HEK293T (cell line): ENCODE measurements at regions not wholly inside any gene's neighbourhood (a gene's known extent, or its start where the extent isn't known, plus 50 kb on each side); places are given as distances from the start of the nearest gene placed in this dataset.

Experiments
- BHLHE40 ChIP-seq: fragments of 450-650 bp; IDR thresholded peaks from 2 replicates; pipeline ENCODE4 v1.6.1; 2016; ENCODE audit warnings: mild to moderate bottlenecking, moderate library complexity, borderline replicate concordance
- CTBP1 ChIP-seq: fragments of 450-650 bp; IDR thresholded peaks from 2 replicates; pipeline ENCODE4 v1.6.1; 2016; ENCODE audit warnings: borderline replicate concordance
- ELF4 ChIP-seq: fragments of 450-650 bp; IDR thresholded peaks from 2 replicates; pipeline ENCODE4 v1.6.1; 2017; ENCODE audit warnings: antibody characterized with exemption
- FOXA1 ChIP-seq: fragments of 450-650 bp; IDR thresholded peaks from 2 replicates; pipeline ENCODE4 v1.6.1; 2016; ENCODE audit warnings: mild to moderate bottlenecking
- FOXK2 ChIP-seq: fragments of 450-650 bp; IDR thresholded peaks from 2 replicates; pipeline ENCODE4 v1.6.1; 2016; ENCODE audit warnings: mild to moderate bottlenecking
- FOXM1 ChIP-seq: fragments of 450-650 bp; IDR thresholded peaks from 2 replicates; pipeline ENCODE4 v1.6.1; 2017; ENCODE audit warnings: mild to moderate bottlenecking, borderline replicate concordance
- HDGF ChIP-seq: fragments of 450-650 bp; IDR thresholded peaks from 2 replicates; pipeline ENCODE4 v1.6.1; 2017; ENCODE audit warnings: antibody characterized with exemption, borderline replicate concordance
- LEF1 ChIP-seq: fragments of 450-650 bp; IDR thresholded peaks from 2 replicates; pipeline ENCODE4 v1.6.1; 2017; ENCODE audit warnings: mild to moderate bottlenecking, borderline replicate concordance
- PKNOX1 ChIP-seq: fragments of 450-650 bp; IDR thresholded peaks from 2 replicates; pipeline ENCODE4 v1.6.1; 2016
- SP1 ChIP-seq: fragments of 450-650 bp; IDR thresholded peaks from 2 replicates; pipeline ENCODE4 v1.6.1; 2017
- SUZ12 ChIP-seq: fragments of 450-650 bp; IDR thresholded peaks from 2 replicates; pipeline ENCODE4 v1.6.1; 2016; ENCODE audit warnings: mild to moderate bottlenecking
- ZNF384 ChIP-seq: fragments of 450-650 bp; IDR thresholded peaks from 2 replicates; pipeline ENCODE4 v1.6.1; 2016

DNA sequence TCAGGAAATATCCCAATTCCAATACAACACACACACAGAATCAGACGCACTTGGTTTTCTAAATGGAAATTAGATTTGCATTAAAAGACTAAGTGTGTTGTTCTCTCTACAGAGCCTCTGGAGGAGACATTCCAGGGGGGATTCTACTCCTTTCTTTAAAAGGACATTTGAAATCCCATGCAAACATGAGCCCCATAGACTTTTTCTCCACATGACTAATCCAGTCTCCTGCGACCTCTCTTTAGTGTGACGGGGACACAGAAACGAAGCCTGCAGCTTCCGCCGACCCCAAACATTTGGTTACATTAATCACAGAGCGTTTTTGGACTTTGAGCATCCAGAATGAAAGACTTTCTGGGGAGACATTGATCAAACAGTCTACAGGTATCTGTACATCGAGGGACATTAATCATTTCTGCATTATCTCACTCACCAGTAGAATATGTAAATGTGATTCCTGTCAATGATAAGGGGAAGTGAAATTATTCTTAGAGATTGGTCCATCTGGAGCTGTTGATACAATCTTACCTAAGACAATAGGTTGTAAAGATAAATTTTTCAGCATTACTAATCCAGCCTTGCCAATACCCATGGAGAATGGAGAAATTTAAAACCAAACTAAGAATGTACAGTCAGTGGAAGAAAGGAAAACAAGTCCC, 103.4 kb upstream of the IRX3 start:
- no peak for TF ChIP-seq SUZ12
- no peak for TF ChIP-seq FOXM1
- no peak for TF ChIP-seq PKNOX1
- no peak for TF ChIP-seq FOXK2
- no peak for TF ChIP-seq FOXA1
- no peak for TF ChIP-seq HDGF
- TF ChIP-seq ZNF384 = no peak
- no peak for TF ChIP-seq CTBP1
- TF ChIP-seq BHLHE40 = no peak
- TF ChIP-seq ELF4 = no peak
- TF ChIP-seq LEF1 = no peak
- no peak for TF ChIP-seq SP1
